ENCODE measurements at regions not wholly inside any gene's neighbourhood (a gene's known extent, or its start where the extent isn't known, plus 50 kb on each side); places are given as distances from the start of the nearest gene placed in this dataset.

DNA sequence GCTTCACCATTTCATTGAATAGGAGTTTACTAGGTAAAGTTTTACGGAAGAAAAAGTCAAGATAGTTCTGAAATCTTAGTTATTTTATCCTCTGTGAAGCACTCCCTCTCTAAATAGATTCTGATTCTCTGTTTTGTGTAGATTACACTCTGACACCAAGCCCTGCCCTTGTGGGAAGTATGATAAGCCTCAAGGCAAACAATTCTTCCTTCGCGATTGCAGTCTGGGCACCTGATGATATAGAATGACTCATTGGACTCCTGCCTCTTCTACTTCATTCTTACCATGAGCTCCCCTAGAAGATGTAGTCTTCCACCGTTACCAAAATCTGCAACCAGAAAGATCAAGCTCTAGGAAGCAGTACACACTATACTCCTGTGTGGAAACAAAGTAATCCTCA is 626.9 kb upstream of the PTGER4 start:
- ChIA-PET POLR2A (no interaction called here), CTCF (interaction anchor here (1.4 kb wide), 1 partner anchor 15 kb away, joined by 4 read pairs; no protein-coding TSS in a partner anchor)
- H3K36me3 Mint-ChIP-seq (ENCODE audit: insufficient read depth, unreplicated experiment), result no peaks in the 10 kb centered on the region
- TF ChIP-seq, protein P1, sequence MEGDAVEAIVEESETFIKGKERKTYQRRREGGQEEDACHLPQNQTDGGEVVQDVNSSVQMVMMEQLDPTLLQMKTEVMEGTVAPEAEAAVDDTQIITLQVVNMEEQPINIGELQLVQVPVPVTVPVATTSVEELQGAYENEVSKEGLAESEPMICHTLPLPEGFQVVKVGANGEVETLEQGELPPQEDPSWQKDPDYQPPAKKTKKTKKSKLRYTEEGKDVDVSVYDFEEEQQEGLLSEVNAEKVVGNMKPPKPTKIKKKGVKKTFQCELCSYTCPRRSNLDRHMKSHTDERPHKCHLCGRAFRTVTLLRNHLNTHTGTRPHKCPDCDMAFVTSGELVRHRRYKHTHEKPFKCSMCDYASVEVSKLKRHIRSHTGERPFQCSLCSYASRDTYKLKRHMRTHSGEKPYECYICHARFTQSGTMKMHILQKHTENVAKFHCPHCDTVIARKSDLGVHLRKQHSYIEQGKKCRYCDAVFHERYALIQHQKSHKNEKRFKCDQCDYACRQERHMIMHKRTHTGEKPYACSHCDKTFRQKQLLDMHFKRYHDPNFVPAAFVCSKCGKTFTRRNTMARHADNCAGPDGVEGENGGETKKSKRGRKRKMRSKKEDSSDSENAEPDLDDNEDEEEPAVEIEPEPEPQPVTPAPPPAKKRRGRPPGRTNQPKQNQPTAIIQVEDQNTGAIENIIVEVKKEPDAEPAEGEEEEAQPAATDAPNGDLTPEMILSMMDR (IDR thresholded peaks at IDR 0.05; ENCODE audit: unreplicated experiment), result no peak
- peaks cover 7% of the 10 kb centered on the region for H3K4me1 Mint-ChIP-seq (ENCODE audit: insufficient read depth, unreplicated experiment)
- H3K9me3 Mint-ChIP-seq (ENCODE audit: unreplicated experiment), result no peaks in the 10 kb centered on the region
- peak; percentile 54 for DNase-seq (ENCODE audit: unreplicated experiment)
- no peak overlapping the region for H3K27ac Mint-ChIP-seq (ENCODE audit: low read depth, unreplicated experiment)
- intact Hi-C loops (cut with micrococcal nuclease), result no loop called here
- no peak overlapping the region for H3K4me3 Mint-ChIP-seq (ENCODE audit: unreplicated experiment)
- BruUV-seq (replicated peaks), result no TSS peak
- H3K27me3 Mint-ChIP-seq (ENCODE audit: insufficient read depth, unreplicated experiment), result no peaks in the 10 kb centered on the region

DNA sequence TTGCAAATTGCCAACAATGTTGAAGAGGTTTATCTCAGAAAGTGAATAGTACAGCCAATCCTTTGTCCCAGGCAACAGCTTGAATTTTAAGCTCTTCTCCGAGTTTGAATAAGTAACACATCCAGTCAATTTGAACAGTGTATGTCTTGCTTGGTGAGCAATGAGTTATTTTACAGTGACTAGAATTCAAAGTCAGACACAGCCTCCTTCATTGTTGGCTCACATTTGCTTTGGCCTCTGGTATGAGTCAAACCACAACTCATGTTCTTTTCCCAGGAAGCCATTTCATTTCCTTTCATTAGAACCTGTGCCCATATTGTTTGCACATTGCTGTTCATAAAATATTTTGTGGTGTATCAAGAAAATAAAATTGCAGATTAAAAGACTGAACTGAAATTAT is 622.0 kb upstream of the DAB2 start:
- peak overlapping the region; percentile 30 for H3K27ac Mint-ChIP-seq (ENCODE audit: low read depth, unreplicated experiment)
- no peaks in the 10 kb centered on the region for H3K36me3 Mint-ChIP-seq (ENCODE audit: insufficient read depth, unreplicated experiment)
- TF ChIP-seq, protein P1 (IDR thresholded peaks at IDR 0.05; ENCODE audit: unreplicated experiment), result no peak
- ChIA-PET CTCF (interaction anchor here (0.5 kb wide), 1 partner anchor 468 kb away, joined by 3 read pairs; no protein-coding TSS in a partner anchor), POLR2A (no interaction called here)
- no peaks in the 10 kb centered on the region for H3K9me3 Mint-ChIP-seq (ENCODE audit: unreplicated experiment)
- H3K27me3 Mint-ChIP-seq (ENCODE audit: insufficient read depth, unreplicated experiment), result no peaks in the 10 kb centered on the region
- peak; percentile 44 for DNase-seq (ENCODE audit: unreplicated experiment)
- intact Hi-C loops (cut with micrococcal nuclease), result no loop called here
- no TSS peak for BruUV-seq (replicated peaks)
- no peak overlapping the region for H3K4me3 Mint-ChIP-seq (ENCODE audit: unreplicated experiment)
- peaks cover 17% of the 10 kb centered on the region for H3K4me1 Mint-ChIP-seq (ENCODE audit: insufficient read depth, unreplicated experiment)

DNA sequence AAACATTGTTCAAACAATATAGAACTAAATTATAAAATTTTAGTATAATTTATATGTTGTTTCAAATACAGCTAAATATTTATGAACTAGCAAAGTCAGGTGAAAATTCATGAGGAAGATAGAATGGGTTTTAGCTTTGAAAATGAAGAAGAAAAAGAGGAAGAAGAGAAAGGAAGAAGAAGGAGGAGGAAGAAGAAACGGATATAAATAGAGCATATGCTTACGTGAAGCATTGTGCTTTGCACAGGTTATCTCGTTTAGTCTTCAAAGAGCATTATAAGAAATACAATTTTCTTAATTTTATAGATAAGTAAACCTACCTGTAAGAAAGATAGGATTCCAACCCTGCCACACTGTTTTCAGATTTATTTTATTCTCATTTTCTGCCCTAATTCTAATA is 620.6 kb upstream of the DAB2 start:
- H3K4me1 Mint-ChIP-seq (ENCODE audit: insufficient read depth, unreplicated experiment), result peaks cover 17% of the 10 kb centered on the region
- TF ChIP-seq, protein P1 (IDR thresholded peaks at IDR 0.05; ENCODE audit: unreplicated experiment), result no peak
- POLR2A ChIA-PET, result interaction anchor here (0.7 kb wide), 1 partner anchor 19 kb away, joined by 4 read pairs; no protein-coding TSS in a partner anchor
- no peaks in the 10 kb centered on the region for H3K27me3 Mint-ChIP-seq (ENCODE audit: insufficient read depth, unreplicated experiment)
- no peak for DNase-seq (ENCODE audit: unreplicated experiment)
- CTCF ChIA-PET, result interaction anchor here (0.7 kb wide), 1 partner anchor 1860 kb away, joined by 4 read pairs; no protein-coding TSS in a partner anchor
- H3K27ac Mint-ChIP-seq (ENCODE audit: low read depth, unreplicated experiment), result no peak overlapping the region
- H3K9me3 Mint-ChIP-seq (ENCODE audit: unreplicated experiment), result no peaks in the 10 kb centered on the region
- H3K4me3 Mint-ChIP-seq (ENCODE audit: unreplicated experiment), result no peak overlapping the region
- no peaks in the 10 kb centered on the region for H3K36me3 Mint-ChIP-seq (ENCODE audit: insufficient read depth, unreplicated experiment)
- intact Hi-C loops (cut with micrococcal nuclease), result no loop called here
- BruUV-seq (replicated peaks), result no TSS peak

DNA sequence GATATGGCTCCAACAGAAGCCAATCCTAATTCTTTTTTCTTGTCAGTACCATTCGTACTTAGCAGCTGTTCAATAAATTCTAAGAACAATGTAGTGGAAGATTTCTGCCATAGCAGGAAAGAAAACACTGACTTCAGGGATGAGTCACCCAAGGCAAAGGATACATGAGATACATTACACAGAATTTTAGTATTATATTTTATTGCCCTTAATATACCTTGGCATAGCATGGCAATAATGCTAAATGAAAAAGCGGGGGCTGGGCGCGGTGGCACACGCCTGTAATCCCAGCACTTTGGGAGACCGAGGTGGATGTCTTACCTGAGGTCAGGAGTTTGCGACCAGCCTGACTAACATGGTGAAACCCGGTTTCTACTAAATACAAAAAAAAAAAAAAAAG is 619.1 kb upstream of the DAB2 start:
- Mint-ChIP-seq H3K4me1 (ENCODE audit: insufficient read depth, unreplicated experiment) (peaks cover 17% of the 10 kb centered on the region), H3K36me3 (ENCODE audit: insufficient read depth, unreplicated experiment) (no peaks in the 10 kb centered on the region), H3K27me3 (ENCODE audit: insufficient read depth, unreplicated experiment) (no peaks in the 10 kb centered on the region), H3K9me3 (ENCODE audit: unreplicated experiment) (no peaks in the 10 kb centered on the region), H3K4me3 (ENCODE audit: unreplicated experiment) (no peak overlapping the region), H3K27ac (ENCODE audit: low read depth, unreplicated experiment) (no peak overlapping the region)
- ChIA-PET CTCF (interaction anchor here (0.6 kb wide), 1 partner anchor 207 kb away, joined by 4 read pairs; no protein-coding TSS in a partner anchor), POLR2A (no interaction called here)
- TF ChIP-seq, protein P1 (IDR thresholded peaks at IDR 0.05; ENCODE audit: unreplicated experiment), result no peak
- DNase-seq (ENCODE audit: unreplicated experiment), result no peak
- BruUV-seq (replicated peaks), result no TSS peak
- intact Hi-C loops (cut with micrococcal nuclease), result no loop called here

All from MCF 10A (cell line).